NB4 (cell line): ENCODE measurements at regions not wholly inside any gene's neighbourhood (a gene's known extent, or its start where the extent isn't known, plus 50 kb on each side); places are given as distances from the start of the nearest gene placed in this dataset.

Experiments used
- POLR2A ChIP-seq: IDR thresholded peaks from 2 replicates; pipeline ENCODE4 v1.6.1; 2011; ENCODE audit warnings: mild to moderate bottlenecking; ENCODE audit not compliant: insufficient read length; ENCODE audit errors: extremely low read depth
- TF ChIP-seq, protein P1 (sequence below): IDR thresholded peaks from one replicate; pipeline ENCODE4 v1.5.1; 2012; ENCODE audit warnings: low read depth, low read length

- TF ChIP-seq, protein P1, sequence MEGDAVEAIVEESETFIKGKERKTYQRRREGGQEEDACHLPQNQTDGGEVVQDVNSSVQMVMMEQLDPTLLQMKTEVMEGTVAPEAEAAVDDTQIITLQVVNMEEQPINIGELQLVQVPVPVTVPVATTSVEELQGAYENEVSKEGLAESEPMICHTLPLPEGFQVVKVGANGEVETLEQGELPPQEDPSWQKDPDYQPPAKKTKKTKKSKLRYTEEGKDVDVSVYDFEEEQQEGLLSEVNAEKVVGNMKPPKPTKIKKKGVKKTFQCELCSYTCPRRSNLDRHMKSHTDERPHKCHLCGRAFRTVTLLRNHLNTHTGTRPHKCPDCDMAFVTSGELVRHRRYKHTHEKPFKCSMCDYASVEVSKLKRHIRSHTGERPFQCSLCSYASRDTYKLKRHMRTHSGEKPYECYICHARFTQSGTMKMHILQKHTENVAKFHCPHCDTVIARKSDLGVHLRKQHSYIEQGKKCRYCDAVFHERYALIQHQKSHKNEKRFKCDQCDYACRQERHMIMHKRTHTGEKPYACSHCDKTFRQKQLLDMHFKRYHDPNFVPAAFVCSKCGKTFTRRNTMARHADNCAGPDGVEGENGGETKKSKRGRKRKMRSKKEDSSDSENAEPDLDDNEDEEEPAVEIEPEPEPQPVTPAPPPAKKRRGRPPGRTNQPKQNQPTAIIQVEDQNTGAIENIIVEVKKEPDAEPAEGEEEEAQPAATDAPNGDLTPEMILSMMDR = no peak
- TF ChIP-seq POLR2A = no peak
Measured at GRCh38 chr11:112565551-112565950, 304.9 kb upstream of the PLET1 start.
